ENCODE measurements at regions not wholly inside any gene's neighbourhood (a gene's known extent, or its start where the extent isn't known, plus 50 kb on each side); places are given as distances from the start of the nearest gene placed in this dataset. TPM values are rescaled to one million over a fixed set of nuclear protein-coding genes. Genes with fewer than 3 reads are reported as not detected.

Small RNA genes lying in the stretch of these regions (small RNA-seq; reads per million reads assigned to genes)
- gene AL357137.1, result not detected

Measured in urinary bladder (tissue), 1 donor.